ENCODE measurements at regions not wholly inside any gene's neighbourhood (a gene's known extent, or its start where the extent isn't known, plus 50 kb on each side); places are given as distances from the start of the nearest gene placed in this dataset.

DNA sequence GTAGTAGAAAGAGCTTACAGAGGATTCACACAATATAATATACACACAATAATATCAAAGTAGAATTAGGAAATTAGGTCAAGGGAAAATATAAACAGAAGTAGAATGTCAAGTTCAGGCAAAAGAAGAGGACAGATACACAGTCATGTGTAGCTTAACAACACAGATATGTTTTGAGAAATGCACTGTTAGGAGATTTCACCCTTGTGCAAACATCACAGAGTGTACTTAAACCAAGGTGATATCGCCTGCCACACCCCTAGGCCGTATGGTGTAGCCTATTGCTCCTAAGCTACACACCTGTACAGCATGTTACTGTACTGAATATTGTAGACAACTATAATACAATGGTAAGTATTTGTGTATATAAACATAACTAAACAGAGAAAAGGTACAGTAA lies 110.0 kb upstream of the EDNRA start:
- TF ChIP-seq, protein P1, sequence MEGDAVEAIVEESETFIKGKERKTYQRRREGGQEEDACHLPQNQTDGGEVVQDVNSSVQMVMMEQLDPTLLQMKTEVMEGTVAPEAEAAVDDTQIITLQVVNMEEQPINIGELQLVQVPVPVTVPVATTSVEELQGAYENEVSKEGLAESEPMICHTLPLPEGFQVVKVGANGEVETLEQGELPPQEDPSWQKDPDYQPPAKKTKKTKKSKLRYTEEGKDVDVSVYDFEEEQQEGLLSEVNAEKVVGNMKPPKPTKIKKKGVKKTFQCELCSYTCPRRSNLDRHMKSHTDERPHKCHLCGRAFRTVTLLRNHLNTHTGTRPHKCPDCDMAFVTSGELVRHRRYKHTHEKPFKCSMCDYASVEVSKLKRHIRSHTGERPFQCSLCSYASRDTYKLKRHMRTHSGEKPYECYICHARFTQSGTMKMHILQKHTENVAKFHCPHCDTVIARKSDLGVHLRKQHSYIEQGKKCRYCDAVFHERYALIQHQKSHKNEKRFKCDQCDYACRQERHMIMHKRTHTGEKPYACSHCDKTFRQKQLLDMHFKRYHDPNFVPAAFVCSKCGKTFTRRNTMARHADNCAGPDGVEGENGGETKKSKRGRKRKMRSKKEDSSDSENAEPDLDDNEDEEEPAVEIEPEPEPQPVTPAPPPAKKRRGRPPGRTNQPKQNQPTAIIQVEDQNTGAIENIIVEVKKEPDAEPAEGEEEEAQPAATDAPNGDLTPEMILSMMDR (tag by site-specific recombination; IDR thresholded peaks at IDR 0.05), result no peak
- TF ChIP-seq ZNF747 (tag by site-specific recombination; IDR thresholded peaks at IDR 0.05) (no peak), ZNF223 (tag by site-specific recombination; IDR thresholded peaks at IDR 0.05) (no peak), SP7 (tag by site-specific recombination; IDR thresholded peaks at IDR 0.05) (no peak), HOXD13 (CRISPR knock-in tag; IDR thresholded peaks at IDR 0.05; ENCODE audit: borderline replicate concordance) (no peak), KLF9 (tag by site-specific recombination; IDR thresholded peaks at IDR 0.05; ENCODE audit: low read depth) (no peak), HOXA7 (CRISPR knock-in tag; IDR thresholded peaks at IDR 0.05; ENCODE audit: borderline replicate concordance) (no peak), ZNF280D (tag by site-specific recombination; IDR thresholded peaks at IDR 0.05) (no peak)

All from HEK293 (cell line).